IPS-18c (cell line): ENCODE measurements at regions not wholly inside any gene's neighbourhood (a gene's known extent, or its start where the extent isn't known, plus 50 kb on each side); places are given as distances from the start of the nearest gene placed in this dataset.

Source experiments
- H3K4me3 ChIP-seq: 2 replicates; pipeline ENCODE4 v1.7.0; 2013; ENCODE audit warnings: low read depth, mild to moderate bottlenecking, low read length, moderate library complexity; ENCODE audit not compliant: insufficient read depth
- H3K9me3 ChIP-seq: one replicate; pipeline ENCODE4 v1.6.1; 2013; ENCODE audit warnings: mild to moderate bottlenecking, low read length, moderate library complexity; ENCODE audit not compliant: control insufficient read depth, insufficient read depth

GRCh38 chr6:156633291-156633690 lies 143.9 kb upstream of the ARID1B start:
- Histone ChIP-seq H3K4me3 (no peak overlapping the region), H3K9me3 (no peaks in the 10 kb centered on the region)

- no peaks in the 10 kb centered on the region for H3K9me3 ChIP-seq
Observed at GRCh38 chr6:156630613-156631302, 146.4 kb upstream of the ARID1B start.

GRCh38 chr6:156628805-156629204 lies 148.4 kb upstream of the ARID1B start:
- H3K4me3 ChIP-seq = no peak overlapping the region
- no peaks in the 10 kb centered on the region for H3K9me3 ChIP-seq

More at GRCh38 chr6:156630613-156631302, 146.4 kb upstream of the ARID1B start:
- H3K4me3 ChIP-seq = no peak overlapping the region

- H3K9me3 ChIP-seq = no peaks in the 10 kb centered on the region
- no peak overlapping the region for H3K4me3 ChIP-seq
Observed at GRCh38 chr6:156627524-156627923, 149.7 kb upstream of the ARID1B start.

DNA sequence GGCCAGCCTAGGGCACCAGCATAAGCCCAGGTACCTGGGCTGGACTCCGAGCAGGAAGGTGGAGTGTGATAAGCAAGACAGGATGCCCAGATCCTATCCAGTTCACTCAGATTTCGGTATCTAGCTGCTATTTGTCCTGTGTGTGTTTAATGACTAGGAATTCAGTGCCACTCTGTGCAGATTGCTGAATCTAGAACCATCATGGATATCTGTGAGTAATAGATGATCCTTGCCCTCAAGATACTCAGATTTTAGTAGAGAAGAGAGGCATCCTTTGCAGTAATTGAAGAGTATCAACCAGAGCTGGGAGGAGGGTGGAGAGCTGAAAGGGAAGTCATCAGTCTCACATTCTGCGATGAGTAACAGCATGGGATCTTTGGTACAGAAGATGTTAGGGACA lies 155.0 kb upstream of the ARID1B start:
- H3K4me3 ChIP-seq = no peak overlapping the region
- no peaks in the 10 kb centered on the region for H3K9me3 ChIP-seq

- H3K4me3 ChIP-seq = no peak overlapping the region
- H3K9me3 ChIP-seq = no peaks in the 10 kb centered on the region
Observed at GRCh38 chr6:156620331-156620730, 156.8 kb upstream of the ARID1B start.

DNA sequence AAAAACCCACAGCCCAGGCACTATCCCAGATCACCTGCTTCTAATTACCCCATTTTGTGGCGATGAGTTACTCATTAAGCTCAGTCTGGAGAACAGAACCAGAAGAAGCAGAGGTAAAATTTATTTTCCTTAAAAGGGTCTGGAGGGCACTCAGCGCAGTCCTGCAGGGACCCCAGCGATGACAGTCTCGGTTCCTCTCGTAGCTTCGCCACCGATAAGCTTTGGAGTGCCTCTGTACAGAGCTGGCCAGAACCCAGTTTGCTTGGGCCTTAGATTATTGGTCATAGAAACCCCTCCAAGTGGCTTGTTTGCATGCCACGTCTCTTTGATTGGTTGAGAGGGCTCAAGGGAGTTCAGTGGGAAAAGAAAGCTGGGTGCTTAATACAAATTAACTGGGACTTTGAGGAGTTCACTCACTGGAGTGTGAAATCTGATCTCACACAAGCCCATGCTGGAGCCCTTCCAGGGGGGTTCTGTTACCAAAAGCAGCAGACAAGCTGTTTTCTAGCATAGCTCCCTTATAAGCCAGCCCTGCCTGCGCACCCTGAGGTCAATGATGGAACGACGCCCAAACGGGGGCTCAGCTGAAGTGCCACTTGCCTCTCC lies 158.5 kb upstream of the ARID1B start:
- Histone ChIP-seq H3K4me3 (no peak overlapping the region), H3K9me3 (peaks cover 6% of the 10 kb centered on the region)

DNA sequence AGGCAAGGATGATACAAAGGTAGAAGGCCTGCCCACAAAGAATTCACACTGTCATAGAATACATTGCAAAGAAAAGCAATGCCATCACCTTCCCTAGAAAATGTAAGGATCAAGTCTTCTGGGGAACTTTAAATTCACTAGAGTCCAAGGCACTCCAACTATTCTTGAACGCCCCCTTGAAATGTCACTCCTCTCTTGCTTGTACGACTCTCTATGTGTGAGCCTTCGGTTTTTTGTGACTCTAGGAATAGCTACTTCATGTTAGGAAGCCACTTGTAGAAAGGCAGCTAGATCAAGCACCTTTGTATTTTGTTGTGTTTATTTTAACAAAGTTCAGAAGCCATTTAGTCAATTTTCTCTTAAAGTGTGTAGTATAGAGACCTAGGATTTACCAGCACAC lies 159.2 kb upstream of the ARID1B start:
- Histone ChIP-seq H3K9me3 (peaks cover 8% of the 10 kb centered on the region), H3K4me3 (no peak overlapping the region)

GRCh38 chr6:156617376-156617775 lies 159.8 kb upstream of the ARID1B start:
- Histone ChIP-seq H3K9me3 (peaks cover 8% of the 10 kb centered on the region), H3K4me3 (no peak overlapping the region)

DNA sequence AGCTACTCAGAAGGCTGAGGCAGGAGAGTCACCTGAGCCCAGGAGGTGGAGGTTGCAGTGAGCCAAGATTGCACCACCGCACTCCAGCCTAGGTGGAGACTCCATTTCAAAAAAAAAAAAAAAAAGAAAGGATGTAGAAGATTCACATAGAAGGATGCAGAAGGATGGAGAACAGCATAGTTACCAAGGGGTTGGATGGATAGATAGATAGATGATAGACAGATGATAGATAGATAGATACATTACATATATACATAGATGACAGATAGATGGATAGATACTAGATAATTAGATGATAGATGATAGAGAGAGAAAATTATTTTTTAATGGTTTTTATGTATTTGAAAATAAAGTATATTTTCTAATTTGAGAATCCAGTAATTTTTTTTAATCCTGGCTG lies 160.7 kb upstream of the ARID1B start:
- Histone ChIP-seq H3K9me3 (peaks cover 8% of the 10 kb centered on the region), H3K4me3 (no peak overlapping the region)

- Histone ChIP-seq H3K9me3 (peaks cover 8% of the 10 kb centered on the region), H3K4me3 (no peak overlapping the region; the same call in 1 of the 2 replicates)
Observed at GRCh38 chr6:156613996-156614395, 163.2 kb upstream of the ARID1B start.

- H3K4me3 ChIP-seq = no peak overlapping the region
- H3K9me3 ChIP-seq = peaks cover 8% of the 10 kb centered on the region
Observed at GRCh38 chr6:156612361-156612760, 164.8 kb upstream of the ARID1B start.

DNA sequence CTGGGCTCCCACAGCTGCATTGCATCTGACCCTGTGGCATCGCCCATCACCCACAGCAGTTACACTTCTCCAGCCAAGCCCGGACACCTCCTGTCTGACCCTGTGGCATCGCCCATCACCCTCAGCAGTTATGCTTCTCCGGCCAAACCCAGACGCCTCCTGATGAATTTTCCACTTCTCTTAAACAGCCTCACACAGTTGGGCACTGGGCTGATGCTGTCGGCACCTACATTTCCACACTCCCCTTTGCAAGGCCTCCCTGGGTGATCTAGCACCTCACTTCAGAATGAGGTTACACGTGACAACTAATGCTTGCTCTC lies 175.2 kb upstream of the ARID1B start:
- no peak overlapping the region for H3K4me3 ChIP-seq

DNA sequence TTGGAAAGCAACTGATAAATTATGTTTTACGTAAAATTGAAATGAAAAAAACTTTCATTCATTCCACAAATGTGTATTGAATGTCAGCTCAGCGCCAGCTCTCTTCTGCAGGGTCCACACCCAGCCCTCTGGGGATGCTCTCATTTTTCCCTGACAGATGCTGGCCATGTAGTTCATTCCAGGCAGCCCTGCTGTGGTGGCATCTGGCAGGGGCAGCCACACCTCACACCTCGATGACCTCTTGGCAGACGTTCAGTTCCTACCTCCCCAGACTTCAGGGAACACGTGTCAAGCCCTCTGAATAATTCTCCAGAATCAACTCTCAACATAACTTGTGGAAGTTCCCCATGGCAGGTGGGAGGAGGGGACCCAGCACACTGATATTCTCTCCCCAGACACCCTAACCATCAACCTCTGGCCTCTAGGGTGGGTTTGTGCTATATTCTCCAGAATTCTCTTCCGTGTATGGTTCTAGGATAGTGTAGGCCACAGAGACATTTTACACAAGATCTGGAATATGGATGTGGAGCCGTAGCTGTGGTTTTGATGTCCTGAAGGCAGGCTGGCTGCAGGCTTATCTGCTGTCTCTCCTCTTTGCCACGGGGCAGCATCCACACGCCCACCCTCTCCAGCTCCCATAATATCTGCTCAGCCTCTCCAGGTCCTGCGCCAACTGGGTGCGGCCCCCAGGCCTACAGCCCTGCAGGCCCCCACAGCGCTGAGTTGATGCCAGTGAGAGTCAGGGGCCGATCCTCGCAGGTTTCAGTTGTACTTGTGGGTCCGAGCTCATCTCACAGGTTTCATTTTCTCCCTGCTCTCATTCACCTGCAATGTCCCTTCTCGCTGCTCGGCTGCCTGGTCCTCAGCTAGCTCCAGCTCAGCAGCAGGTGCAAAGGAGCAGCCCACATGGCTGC lies 175.8 kb upstream of the ARID1B start:
- Histone ChIP-seq H3K4me3 (no peak overlapping the region), H3K9me3 (no peaks in the 10 kb centered on the region)

More for the DNA sequence above, 175.2 kb upstream of the ARID1B start:
- no peaks in the 10 kb centered on the region for H3K9me3 ChIP-seq

DNA sequence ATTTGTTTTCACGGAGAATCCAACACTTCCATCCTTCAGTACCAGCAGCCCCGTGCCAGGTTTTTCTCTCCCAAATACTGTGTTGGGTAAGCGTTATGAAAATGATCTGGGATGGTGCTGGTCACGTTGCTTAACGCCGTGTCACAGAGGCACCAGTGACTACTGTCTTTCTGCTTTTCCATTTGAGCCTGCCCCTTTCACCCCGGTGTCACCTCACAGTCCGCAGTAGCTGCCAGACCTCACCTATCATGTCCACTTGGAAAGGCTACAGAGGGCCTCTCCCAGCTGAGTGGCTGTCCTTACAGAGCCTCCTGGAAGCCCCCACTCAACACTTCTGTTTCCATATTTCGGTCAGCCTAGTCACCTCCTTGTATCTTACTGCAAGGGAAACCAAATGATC lies 176.5 kb upstream of the ARID1B start:
- H3K4me3 ChIP-seq = no peak overlapping the region
- H3K9me3 ChIP-seq = no peaks in the 10 kb centered on the region

GRCh38 chr6:156599978-156600590 lies 177.1 kb upstream of the ARID1B start:
- H3K9me3 ChIP-seq = no peaks in the 10 kb centered on the region
- no peak overlapping the region for H3K4me3 ChIP-seq

GRCh38 chr6:156599366-156599765 lies 177.8 kb upstream of the ARID1B start:
- H3K4me3 ChIP-seq = no peak overlapping the region

DNA sequence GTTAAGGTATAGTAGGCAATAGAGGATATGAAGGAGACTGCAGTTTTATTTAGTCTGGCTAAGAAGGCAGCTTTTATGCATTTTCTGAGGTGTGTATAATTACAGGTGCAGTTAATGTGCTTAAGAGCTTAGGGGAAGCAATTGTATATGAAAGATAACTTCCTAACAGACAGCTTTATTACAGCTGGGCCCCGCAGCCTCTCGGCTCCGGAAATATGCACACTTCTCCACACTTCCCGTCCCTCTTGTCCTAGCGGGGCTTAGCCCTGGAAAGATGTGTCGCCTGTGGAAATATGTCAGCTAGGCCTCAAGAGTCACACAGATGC lies 178.4 kb upstream of the ARID1B start:
- H3K9me3 ChIP-seq = no peaks in the 10 kb centered on the region
- H3K4me3 ChIP-seq = no peak overlapping the region

More at GRCh38 chr6:156599366-156599765, 177.8 kb upstream of the ARID1B start:
- H3K9me3 ChIP-seq = no peaks in the 10 kb centered on the region
